ENCODE measurements at regions not wholly inside any gene's neighbourhood (a gene's known extent, or its start where the extent isn't known, plus 50 kb on each side); places are given as distances from the start of the nearest gene placed in this dataset.
"Not testable (repeated sequence)": the region's sequence is repeated elsewhere in the genome, so short reads cannot be mapped to it uniquely, and the experiment has no call there.

DNA sequence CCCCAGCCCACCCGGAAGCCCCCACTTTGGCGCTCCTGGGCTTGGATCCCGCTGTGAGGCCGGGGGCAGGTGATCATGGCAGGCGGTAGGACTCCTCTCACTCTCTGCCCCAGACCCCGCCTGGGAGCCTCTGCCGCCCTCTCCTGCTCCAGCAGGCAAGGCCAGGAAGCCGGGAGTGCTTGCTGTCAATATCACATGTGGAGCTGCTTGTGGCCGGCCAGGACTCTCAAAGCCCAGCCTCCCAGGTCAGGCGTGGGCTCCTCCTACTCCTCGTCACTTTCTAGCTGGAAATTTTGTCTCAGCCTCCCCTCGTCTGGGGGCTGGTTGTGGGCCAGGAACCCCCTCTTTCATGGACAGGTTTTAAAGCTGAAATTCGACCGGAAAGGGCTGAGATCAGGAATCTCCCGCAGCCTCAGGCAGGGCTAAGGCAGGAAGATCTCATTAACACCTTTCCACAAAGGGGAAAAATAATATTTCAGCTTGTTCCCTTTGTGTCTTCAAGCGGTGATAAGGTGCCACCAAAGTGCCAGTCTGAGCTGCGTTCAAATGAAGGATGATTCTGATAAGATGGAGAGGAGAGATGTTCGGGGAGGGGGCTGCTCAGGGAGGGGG is 273.6 kb upstream of the PODXL start:
- FAIRE-seq (no peak), DNase-seq (ENCODE audit: low read depth) (no peak)
- no peak overlapping the region for H3K9ac ChIP-seq (ENCODE audit: low read length)
- no peaks in the 10 kb centered on the region for H3K79me2 ChIP-seq (ENCODE audit: insufficient read depth, low read length)
- H3K4me1 Mint-ChIP-seq (ENCODE audit: low read depth, unreplicated experiment), result peaks cover 13% of the 10 kb centered on the region
- no peak overlapping the region for H3K4me3 ChIP-seq (ENCODE audit: insufficient read depth, low read depth, low read length)
- H4K20me1 ChIP-seq (ENCODE audit: insufficient read depth, low read length), result no peaks in the 10 kb centered on the region
- H2AFZ ChIP-seq (ENCODE audit: low read depth, low read length), result no peak overlapping the region
- H3K4me1 ChIP-seq (ENCODE audit: insufficient read depth, low read length), result no peaks in the 10 kb centered on the region
- peaks cover 41% of the 10 kb centered on the region for H3K27me3 Mint-ChIP-seq (ENCODE audit: low read depth, unreplicated experiment)
- H3K9me3 Mint-ChIP-seq (ENCODE audit: unreplicated experiment), result no peaks in the 10 kb centered on the region
- no peak overlapping the region for H3K4me2 ChIP-seq (ENCODE audit: low read length)
- no peak overlapping the region for H3K4me3 Mint-ChIP-seq (ENCODE audit: unreplicated experiment)
- no peak overlapping the region for H3K27ac Mint-ChIP-seq (ENCODE audit: unreplicated experiment)
- TF ChIP-seq EZH2 (IDR thresholded peaks at IDR 0.05; ENCODE audit: insufficient read depth, low read length), result no peak
- TF ChIP-seq, protein P1, sequence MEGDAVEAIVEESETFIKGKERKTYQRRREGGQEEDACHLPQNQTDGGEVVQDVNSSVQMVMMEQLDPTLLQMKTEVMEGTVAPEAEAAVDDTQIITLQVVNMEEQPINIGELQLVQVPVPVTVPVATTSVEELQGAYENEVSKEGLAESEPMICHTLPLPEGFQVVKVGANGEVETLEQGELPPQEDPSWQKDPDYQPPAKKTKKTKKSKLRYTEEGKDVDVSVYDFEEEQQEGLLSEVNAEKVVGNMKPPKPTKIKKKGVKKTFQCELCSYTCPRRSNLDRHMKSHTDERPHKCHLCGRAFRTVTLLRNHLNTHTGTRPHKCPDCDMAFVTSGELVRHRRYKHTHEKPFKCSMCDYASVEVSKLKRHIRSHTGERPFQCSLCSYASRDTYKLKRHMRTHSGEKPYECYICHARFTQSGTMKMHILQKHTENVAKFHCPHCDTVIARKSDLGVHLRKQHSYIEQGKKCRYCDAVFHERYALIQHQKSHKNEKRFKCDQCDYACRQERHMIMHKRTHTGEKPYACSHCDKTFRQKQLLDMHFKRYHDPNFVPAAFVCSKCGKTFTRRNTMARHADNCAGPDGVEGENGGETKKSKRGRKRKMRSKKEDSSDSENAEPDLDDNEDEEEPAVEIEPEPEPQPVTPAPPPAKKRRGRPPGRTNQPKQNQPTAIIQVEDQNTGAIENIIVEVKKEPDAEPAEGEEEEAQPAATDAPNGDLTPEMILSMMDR (IDR thresholded peaks at IDR 0.05; ENCODE audit: insufficient read depth, low read depth, low read length), result no peak
- no peaks in the 10 kb centered on the region for H3K9me3 ChIP-seq (ENCODE audit: insufficient read depth, low read depth, low read length)
- no peaks in the 10 kb centered on the region for H3K36me3 ChIP-seq (ENCODE audit: insufficient read depth, low read length)
- H3K36me3 Mint-ChIP-seq (ENCODE audit: low read depth, unreplicated experiment), result no peaks in the 10 kb centered on the region
- H3K27ac ChIP-seq (ENCODE audit: low read depth, low read length), result no peak overlapping the region
- H3K27me3 ChIP-seq (ENCODE audit: insufficient read depth, low read length), result peaks cover 9% of the 10 kb centered on the region

DNA sequence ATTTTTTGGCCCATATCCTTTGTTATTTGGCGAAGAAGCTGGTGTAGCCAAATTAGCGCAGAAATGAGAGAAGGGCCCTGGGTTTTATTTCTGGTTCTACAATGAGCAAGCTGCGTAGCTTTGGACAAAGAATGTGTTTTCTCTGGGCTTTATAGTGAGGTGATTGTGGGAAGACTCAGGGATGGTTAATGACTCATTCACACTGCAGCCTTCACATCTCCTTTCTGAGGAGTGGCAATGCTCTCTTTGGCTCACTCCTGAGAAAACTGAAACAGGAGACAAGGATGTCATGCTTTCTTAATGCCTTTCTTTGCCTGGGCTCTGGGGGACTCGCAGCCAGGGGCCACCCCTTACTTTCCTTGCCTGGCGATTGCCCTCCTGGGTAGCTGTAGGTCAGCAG is 271.0 kb upstream of the PODXL start:
- Histone ChIP-seq H4K20me1 (ENCODE audit: insufficient read depth, low read length) (no peaks in the 10 kb centered on the region), H3K36me3 (ENCODE audit: insufficient read depth, low read length) (no peaks in the 10 kb centered on the region), H3K79me2 (ENCODE audit: insufficient read depth, low read length) (no peaks in the 10 kb centered on the region), H3K4me1 (ENCODE audit: insufficient read depth, low read length) (no peaks in the 10 kb centered on the region), H3K9ac (ENCODE audit: low read length) (no peak overlapping the region), H3K27me3 (ENCODE audit: insufficient read depth, low read length) (peaks cover 9% of the 10 kb centered on the region), H3K4me2 (ENCODE audit: low read length) (peak overlapping the region; percentile 32), H3K4me3 (ENCODE audit: insufficient read depth, low read depth, low read length) (no peak overlapping the region), H3K27ac (ENCODE audit: low read depth, low read length) (no peak overlapping the region), H2AFZ (ENCODE audit: low read depth, low read length) (no peak overlapping the region), H3K9me3 (ENCODE audit: insufficient read depth, low read depth, low read length) (no peaks in the 10 kb centered on the region)
- FAIRE-seq, result no peak
- Mint-ChIP-seq H3K27me3 (ENCODE audit: low read depth, unreplicated experiment) (peaks cover 26% of the 10 kb centered on the region), H3K27ac (ENCODE audit: unreplicated experiment) (peak overlapping the region; percentile 36), H3K9me3 (ENCODE audit: unreplicated experiment) (no peaks in the 10 kb centered on the region), H3K4me1 (ENCODE audit: low read depth, unreplicated experiment) (peaks cover 13% of the 10 kb centered on the region), H3K36me3 (ENCODE audit: low read depth, unreplicated experiment) (no peaks in the 10 kb centered on the region), H3K4me3 (ENCODE audit: unreplicated experiment) (no peak overlapping the region)
- DNase-seq (ENCODE audit: low read depth), result peak; percentile 30
- TF ChIP-seq EZH2 (IDR thresholded peaks at IDR 0.05; ENCODE audit: insufficient read depth, low read length), result no peak
- TF ChIP-seq, protein P1 (IDR thresholded peaks at IDR 0.05; ENCODE audit: insufficient read depth, low read depth, low read length), result no peak

DNA sequence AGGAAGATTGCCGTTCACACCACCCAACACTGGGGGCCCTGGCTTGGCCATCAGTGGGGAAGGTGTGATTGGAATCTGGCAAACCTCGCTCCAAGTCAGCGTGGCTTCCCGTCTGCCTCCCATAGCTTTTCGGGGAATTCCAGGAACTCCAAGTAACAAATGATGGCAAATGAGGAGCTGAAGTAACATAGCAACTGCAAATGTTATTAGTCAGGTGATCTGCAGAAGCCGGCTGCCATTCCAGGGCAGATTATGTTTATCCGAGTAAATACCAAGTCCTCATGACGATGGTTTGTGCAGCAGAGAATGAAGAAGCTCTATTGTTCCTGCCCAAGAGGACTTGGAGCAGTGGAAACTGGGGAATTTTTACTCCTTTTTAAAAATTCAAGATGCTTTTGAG is 270.5 kb upstream of the PODXL start:
- Histone ChIP-seq H3K79me2 (ENCODE audit: insufficient read depth, low read length) (no peaks in the 10 kb centered on the region), H3K27me3 (ENCODE audit: insufficient read depth, low read length) (peaks cover 9% of the 10 kb centered on the region), H3K4me2 (ENCODE audit: low read length) (peak overlapping the region; percentile 32), H3K27ac (ENCODE audit: low read depth, low read length) (no peak overlapping the region), H3K9me3 (ENCODE audit: insufficient read depth, low read depth, low read length) (no peaks in the 10 kb centered on the region), H3K9ac (ENCODE audit: low read length) (no peak overlapping the region), H4K20me1 (ENCODE audit: insufficient read depth, low read length) (no peaks in the 10 kb centered on the region), H3K4me1 (ENCODE audit: insufficient read depth, low read length) (no peaks in the 10 kb centered on the region), H3K4me3 (ENCODE audit: insufficient read depth, low read depth, low read length) (no peak overlapping the region), H2AFZ (ENCODE audit: low read depth, low read length) (no peak overlapping the region), H3K36me3 (ENCODE audit: insufficient read depth, low read length) (no peaks in the 10 kb centered on the region)
- Mint-ChIP-seq H3K9me3 (ENCODE audit: unreplicated experiment) (no peaks in the 10 kb centered on the region), H3K36me3 (ENCODE audit: low read depth, unreplicated experiment) (no peaks in the 10 kb centered on the region), H3K27ac (ENCODE audit: unreplicated experiment) (peak overlapping the region; percentile 36), H3K27me3 (ENCODE audit: low read depth, unreplicated experiment) (peaks cover 23% of the 10 kb centered on the region), H3K4me3 (ENCODE audit: unreplicated experiment) (no peak overlapping the region), H3K4me1 (ENCODE audit: low read depth, unreplicated experiment) (peaks cover 13% of the 10 kb centered on the region)
- peak; percentile 12 for DNase-seq (ENCODE audit: low read depth)
- FAIRE-seq, result no peak
- no peak for TF ChIP-seq EZH2 (IDR thresholded peaks at IDR 0.05; ENCODE audit: insufficient read depth, low read length)
- TF ChIP-seq, protein P1 (IDR thresholded peaks at IDR 0.05; ENCODE audit: insufficient read depth, low read depth, low read length), result no peak

DNA sequence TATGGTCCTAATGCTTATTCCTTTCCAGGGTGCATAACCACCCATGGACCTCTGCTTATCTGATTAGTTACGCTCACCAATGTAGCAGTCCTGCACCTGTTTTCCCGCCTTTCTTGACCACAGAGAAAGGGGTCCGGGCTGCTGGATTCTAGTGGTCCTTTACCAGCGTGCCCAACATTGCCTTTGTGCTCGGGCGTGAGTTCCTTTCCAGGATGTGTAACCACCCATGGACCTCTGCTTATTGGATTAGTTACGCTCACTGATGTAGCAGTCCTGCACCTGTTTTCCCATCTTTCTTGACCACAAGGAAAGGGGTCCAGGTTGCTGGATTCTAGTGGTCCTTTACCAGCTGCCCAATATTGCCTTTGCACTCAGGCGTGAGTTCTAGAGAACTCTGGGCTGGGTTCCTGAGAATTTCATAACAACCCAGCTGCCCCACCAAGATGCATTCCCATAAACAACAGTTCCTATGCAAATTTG is 267.6 kb upstream of the PODXL start:
- H3K4me1 Mint-ChIP-seq (ENCODE audit: low read depth, unreplicated experiment); H3K9me3 Mint-ChIP-seq (ENCODE audit: unreplicated experiment): not testable (repeated sequence)

More for the DNA sequence above, 267.6 kb upstream of the PODXL start:
- DNase-seq (ENCODE audit: low read depth); H3K4me3 Mint-ChIP-seq (ENCODE audit: unreplicated experiment); H3K9ac ChIP-seq (ENCODE audit: low read length); FAIRE-seq; H3K27ac Mint-ChIP-seq (ENCODE audit: unreplicated experiment); H3K4me1 ChIP-seq (ENCODE audit: insufficient read depth, low read length); H4K20me1 ChIP-seq (ENCODE audit: insufficient read depth, low read length); H3K36me3 ChIP-seq (ENCODE audit: insufficient read depth, low read length); H3K4me3 ChIP-seq (ENCODE audit: insufficient read depth, low read depth, low read length); H3K4me2 ChIP-seq (ENCODE audit: low read length); H3K27ac ChIP-seq (ENCODE audit: low read depth, low read length); H3K79me2 ChIP-seq (ENCODE audit: insufficient read depth, low read length); H3K36me3 Mint-ChIP-seq (ENCODE audit: low read depth, unreplicated experiment); H2AFZ ChIP-seq (ENCODE audit: low read depth, low read length); H3K27me3 ChIP-seq (ENCODE audit: insufficient read depth, low read length); H3K9me3 ChIP-seq (ENCODE audit: insufficient read depth, low read depth, low read length): not testable (repeated sequence)
- H3K27me3 Mint-ChIP-seq (ENCODE audit: low read depth, unreplicated experiment), result peaks cover 24% of the 10 kb centered on the region

Measured in astrocyte (in vitro differentiated cells and primary cell).